PC-9 (cell line): ENCODE measurements at regions not wholly inside any gene's neighbourhood (a gene's known extent, or its start where the extent isn't known, plus 50 kb on each side); places are given as distances from the start of the nearest gene placed in this dataset.

Experiments
- BruUV-seq: library from RNA; stranded (reverse); fragments of 400-500 nt; replicated peaks from 2 replicates; lab custom pipeline; 2021; lab: Mats Ljungman, UMichigan
- CTCF ChIA-PET: fragments of 300-600 bp; sonication (Branson Sonifier 250); formaldehyde crosslinking; loops from one replicate; lab custom pipeline; 2022; ENCODE audit warnings: antibody characterized with exemption; lab: Charles Lee
- POLR2A ChIA-PET: fragments of 300-600 bp; sonication (Branson Sonifier 250); formaldehyde crosslinking; loops from one replicate; lab custom pipeline; 2022; ENCODE audit warnings: antibody characterized with exemption; ENCODE audit not compliant: unreplicated experiment; lab: Charles Lee
- DNase-seq, 2 experiments: peaks; one replicate each; pipeline versions ENCODE4 v3.0.0 to v3.0.0-alpha.2; 2015 to 2022; ENCODE audit warnings: mixed read lengths in 1 of 2
- H2AFZ ChIP-seq: fragments of 200-600 bp; sonication (generic); 2 replicates; pipeline ENCODE4 v1.8.1; 2017; ENCODE audit warnings: antibody characterized with exemption
- H3F3A ChIP-seq: fragments of 200-600 bp; sonication (generic); 2 replicates; pipeline ENCODE4 v1.8.1; 2017; ENCODE audit warnings: antibody characterized with exemption, mild to moderate bottlenecking, low read depth; ENCODE audit not compliant: insufficient read depth
- H3K27ac ChIP-seq: fragments of 200-600 bp; sonication (generic); 2 replicates; pipeline ENCODE4 v1.6.1; 2016; ENCODE audit warnings: mixed run types
- H3K27me3 ChIP-seq: fragments of 200-600 bp; sonication (generic); 2 replicates; pipeline ENCODE4 v1.6.1; 2016; ENCODE audit warnings: low read depth, mixed run types; ENCODE audit not compliant: insufficient read depth
- H3K36me3 ChIP-seq: fragments of 200-600 bp; sonication (generic); 2 replicates; pipeline ENCODE4 v1.6.1; 2016; ENCODE audit warnings: low read depth, mixed run types
- H3K4me1 ChIP-seq: fragments of 200-600 bp; sonication (generic); replicated peaks from 2 replicates; pipeline ENCODE4 v1.6.1; 2016; ENCODE audit warnings: mixed run types; ENCODE audit not compliant: insufficient read depth
- H3K4me2 ChIP-seq: fragments of 200-600 bp; sonication (generic); 2 replicates; pipeline ENCODE4 v1.6.1; 2017; ENCODE audit warnings: mixed run types
- H3K4me3 ChIP-seq: fragments of 200-600 bp; sonication (generic); 2 replicates; pipeline ENCODE4 v1.6.1; 2016; ENCODE audit warnings: mixed run types
- H3K79me2 ChIP-seq: fragments of 200-600 bp; sonication (generic); 2 replicates; pipeline ENCODE4 v1.6.1; 2017; ENCODE audit warnings: low read depth, mixed run types
- H3K9me2 ChIP-seq: fragments of 200-600 bp; sonication (generic); 2 replicates; pipeline ENCODE4 v1.8.1; 2017; ENCODE audit warnings: mild to moderate bottlenecking; ENCODE audit not compliant: insufficient read depth
- H3K9me3 ChIP-seq: fragments of 200-600 bp; sonication (generic); 2 replicates; pipeline ENCODE4 v1.8.1; 2016; ENCODE audit warnings: low read depth; ENCODE audit not compliant: insufficient read depth
- H4K20me1 ChIP-seq: fragments of 200-600 bp; sonication (generic); 2 replicates; pipeline ENCODE4 v1.8.1; 2017; ENCODE audit not compliant: insufficient read depth
- CTCF ChIP-seq: fragments of 200-600 bp; sonication (generic); conservative IDR thresholded peaks from 2 replicates; pipeline ENCODE4 v1.6.1; 2017; ENCODE audit warnings: mixed run types, antibody characterized with exemption, mild to moderate bottlenecking, moderate library complexity
- EZH2 ChIP-seq: fragments of 200-600 bp; sonication (generic); IDR thresholded peaks from 2 replicates; pipeline ENCODE4 v1.8.0; 2017; ENCODE audit warnings: antibody characterized with exemption, low read depth
- intact Hi-C: fragments of 100-400 bp; cut with micrococcal nuclease; formaldehyde crosslinking; loops from one replicate; pipeline ENCODE4 v1.10.0; 2022; ENCODE audit not compliant: unreplicated experiment

GRCh38 chr3:115445559-115445958 lies 177.8 kb upstream of the GAP43 start:
- Histone ChIP-seq H3K9me3 (no peaks in the 10 kb centered on the region), H3F3A (no peaks in the 10 kb centered on the region), H3K36me3 (no peaks in the 10 kb centered on the region), H3K4me2 (no peak overlapping the region), H3K79me2 (no peaks in the 10 kb centered on the region), H3K27ac (no peak overlapping the region), H3K4me3 (no peak overlapping the region), H4K20me1 (no peaks in the 10 kb centered on the region), H3K4me1 (no peaks in the 10 kb centered on the region), H2AFZ (no peak overlapping the region), H3K27me3 (no peaks in the 10 kb centered on the region), H3K9me2 (no peaks in the 10 kb centered on the region)
- CTCF ChIA-PET: no interaction called here
- intact Hi-C loops: no loop called here
- TF ChIP-seq CTCF (no peak), EZH2 (no peak)
- POLR2A ChIA-PET: no interaction called here
- no peak for DNase-seq
- BruUV-seq: no TSS peak

- Histone ChIP-seq H3K27me3 (no peaks in the 10 kb centered on the region), H3K9me3 (no peaks in the 10 kb centered on the region), H2AFZ (no peak overlapping the region), H4K20me1 (no peaks in the 10 kb centered on the region), H3K36me3 (no peaks in the 10 kb centered on the region), H3K4me3 (no peak overlapping the region), H3K4me2 (no peak overlapping the region), H3K9me2 (no peaks in the 10 kb centered on the region), H3K79me2 (no peaks in the 10 kb centered on the region), H3K27ac (no peak overlapping the region), H3F3A (no peaks in the 10 kb centered on the region), H3K4me1 (no peaks in the 10 kb centered on the region)
- TF ChIP-seq CTCF (no peak), EZH2 (no peak)
- intact Hi-C loops: no loop called here
- POLR2A ChIA-PET: no interaction called here
- no peak for DNase-seq
- no TSS peak for BruUV-seq
- CTCF ChIA-PET: no interaction called here
Measured at GRCh38 chr3:115448851-115449250, 174.5 kb upstream of the GAP43 start.

- DNase-seq: no peak
- no peaks in the 10 kb centered on the region for H3K9me3 ChIP-seq
- no peak for TF ChIP-seq EZH2
- TF ChIP-seq CTCF: no peak
- BruUV-seq: no TSS peak
- H3K27ac ChIP-seq: no peak overlapping the region
- no peaks in the 10 kb centered on the region for H3K27me3 ChIP-seq
- CTCF ChIA-PET: no interaction called here
- POLR2A ChIA-PET: no interaction called here
- no peaks in the 10 kb centered on the region for H3K4me1 ChIP-seq
- intact Hi-C loops: no loop called here
- H3K79me2 ChIP-seq: no peaks in the 10 kb centered on the region
- H3K4me2 ChIP-seq: no peak overlapping the region
- no peaks in the 10 kb centered on the region for H4K20me1 ChIP-seq
- no peaks in the 10 kb centered on the region for H3F3A ChIP-seq
- H2AFZ ChIP-seq: no peak overlapping the region
- H3K4me3 ChIP-seq: no peak overlapping the region
- no peaks in the 10 kb centered on the region for H3K36me3 ChIP-seq
- no peaks in the 10 kb centered on the region for H3K9me2 ChIP-seq
Measured at GRCh38 chr3:115450036-115450435, 173.3 kb upstream of the GAP43 start.
